Stimulated activated CD4-positive, alpha-beta T cell treated with anti-CD3 and anti-CD28 coated beads, Interleukin-12 subunit alpha, Interleukin-12 subunit beta, amount 100 ng/mL, for 48 hours (primary cell): ENCODE measurements at regions not wholly inside any gene's neighbourhood (a gene's known extent, or its start where the extent isn't known, plus 50 kb on each side); places are given as distances from the start of the nearest gene placed in this dataset.

Source experiments
- DNase-seq, 3 donors: peaks; one replicate each; pipeline ENCODE4 v3.0.0-alpha.2; 2020; ENCODE audit warnings: low read depth in 2 of 3, low spot score in 1 of 3

DNA sequence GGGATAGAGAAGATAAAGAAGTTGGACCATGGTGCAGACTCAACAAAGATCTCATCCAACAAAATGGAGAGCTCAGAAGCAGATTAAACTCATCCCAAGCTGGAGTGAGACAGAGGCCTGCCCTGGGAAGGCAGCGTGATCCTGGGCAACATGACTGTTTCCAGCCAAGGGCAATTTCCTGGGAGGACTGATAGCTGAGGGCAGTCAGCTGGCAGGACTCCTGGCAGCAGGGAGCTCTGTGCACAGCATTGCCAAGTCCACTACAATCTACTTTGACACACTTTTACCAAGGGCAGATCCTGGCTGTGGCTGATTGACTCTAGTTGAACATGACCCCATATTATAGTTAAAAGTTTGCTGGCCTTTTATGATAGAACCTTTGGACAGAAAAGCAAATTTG, 357.3 kb upstream of the RASGEF1B start:
- no peak for DNase-seq

DNA sequence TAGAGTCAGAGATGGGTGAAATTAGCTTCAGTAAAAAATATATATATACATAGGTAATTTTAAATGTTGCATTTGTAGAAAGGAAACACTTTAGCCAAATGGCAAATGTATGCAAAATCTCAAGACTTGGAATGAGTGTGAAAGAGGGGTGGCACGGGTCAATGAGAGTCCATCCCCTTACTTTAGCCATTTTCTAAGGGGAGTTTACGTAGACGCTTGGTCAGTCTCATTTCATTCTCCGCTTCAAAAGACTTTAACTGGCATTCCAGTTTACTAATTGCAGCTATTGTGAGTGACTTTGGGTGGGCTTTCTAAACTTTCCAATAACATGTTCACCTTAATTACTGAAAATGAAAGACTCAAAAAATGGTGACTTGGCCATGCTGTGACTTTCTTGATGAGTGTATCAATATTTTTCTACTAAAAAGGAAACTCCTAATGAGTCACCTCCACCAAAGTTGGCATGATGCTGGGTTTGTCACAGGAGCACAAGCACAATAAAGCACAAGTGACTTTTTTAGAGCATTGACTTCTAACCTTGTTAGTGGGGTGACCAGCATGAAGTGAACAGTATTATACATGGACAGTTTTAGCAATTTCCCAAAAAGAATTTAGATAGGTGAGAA, 356.0 kb upstream of the RASGEF1B start:
- peak in 2 of 3 donors; percentile 21 to 31 for DNase-seq

DNA sequence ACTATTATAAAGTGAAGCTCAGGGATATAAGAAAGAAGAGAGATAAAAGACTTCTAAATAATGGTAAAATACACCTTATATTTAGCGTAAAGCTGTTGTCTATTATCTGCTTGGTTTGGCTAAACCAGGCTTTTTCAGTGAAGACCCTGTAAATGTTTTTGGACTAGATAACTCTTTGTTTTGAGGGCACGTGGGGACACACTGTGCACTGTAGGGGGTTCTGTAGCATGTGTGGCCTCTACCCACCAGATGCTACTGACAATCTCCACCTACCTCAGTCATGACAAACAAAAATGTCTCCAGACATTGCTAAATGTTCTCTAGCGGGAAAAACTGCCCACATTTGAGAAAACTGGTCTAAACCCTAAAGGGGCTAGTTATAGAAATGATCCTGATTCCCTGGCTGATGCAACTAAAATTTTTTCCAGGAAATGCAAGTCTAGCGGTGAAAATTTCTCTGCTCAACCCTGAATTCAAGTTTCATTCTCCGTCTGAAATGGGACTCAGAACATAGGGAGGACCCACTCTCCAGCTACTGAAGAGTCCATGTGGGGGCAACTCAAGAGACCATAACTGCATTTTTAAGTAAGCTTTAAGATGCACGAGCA, 355.2 kb upstream of the RASGEF1B start:
- DNase-seq: no peak

DNA sequence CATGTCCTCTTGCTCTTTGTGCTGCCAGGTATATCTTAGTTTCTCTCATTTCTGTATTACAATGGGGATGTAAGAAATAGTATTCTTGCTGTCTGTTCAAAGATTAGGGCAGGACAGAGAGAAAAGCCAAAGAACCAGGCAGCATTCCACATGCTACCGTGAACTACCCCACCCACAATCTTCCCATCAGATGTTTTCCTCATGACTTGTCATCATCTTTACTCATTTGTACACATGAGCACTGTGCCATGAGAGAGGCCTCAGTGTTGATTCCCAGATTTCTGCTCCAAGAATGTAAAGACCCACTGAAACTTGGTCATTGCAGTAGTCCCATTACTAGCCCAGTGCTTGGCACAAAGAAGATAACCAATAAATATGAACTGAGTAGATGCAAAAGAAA, 354.6 kb upstream of the RASGEF1B start:
- no peak for DNase-seq

DNA sequence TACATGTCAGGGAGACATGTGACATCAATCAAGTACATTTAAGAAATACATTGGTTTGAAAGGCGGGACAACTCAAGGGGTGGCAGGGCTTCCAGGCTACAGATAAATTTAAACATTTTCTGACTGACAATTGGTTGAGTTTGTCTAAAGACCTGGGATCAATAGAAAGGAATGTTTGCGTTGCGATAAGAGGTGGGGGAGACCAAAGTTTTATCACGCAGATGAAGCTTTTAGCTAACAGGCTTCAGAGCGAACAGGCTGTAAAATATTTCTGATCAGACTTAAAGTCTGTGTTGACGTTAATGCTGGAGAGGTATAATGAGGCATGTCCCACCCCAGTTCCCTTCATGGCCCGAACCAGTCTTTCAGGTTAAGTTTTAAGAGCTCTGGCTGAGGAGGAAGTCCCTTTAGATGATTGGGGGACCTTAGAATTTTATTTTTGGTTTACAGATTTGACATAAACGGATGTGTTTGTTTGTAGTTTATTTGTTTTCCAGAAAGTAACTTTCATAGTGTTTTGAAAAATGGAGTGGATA, 346.7 kb upstream of the RASGEF1B start:
- no peak for DNase-seq

DNA sequence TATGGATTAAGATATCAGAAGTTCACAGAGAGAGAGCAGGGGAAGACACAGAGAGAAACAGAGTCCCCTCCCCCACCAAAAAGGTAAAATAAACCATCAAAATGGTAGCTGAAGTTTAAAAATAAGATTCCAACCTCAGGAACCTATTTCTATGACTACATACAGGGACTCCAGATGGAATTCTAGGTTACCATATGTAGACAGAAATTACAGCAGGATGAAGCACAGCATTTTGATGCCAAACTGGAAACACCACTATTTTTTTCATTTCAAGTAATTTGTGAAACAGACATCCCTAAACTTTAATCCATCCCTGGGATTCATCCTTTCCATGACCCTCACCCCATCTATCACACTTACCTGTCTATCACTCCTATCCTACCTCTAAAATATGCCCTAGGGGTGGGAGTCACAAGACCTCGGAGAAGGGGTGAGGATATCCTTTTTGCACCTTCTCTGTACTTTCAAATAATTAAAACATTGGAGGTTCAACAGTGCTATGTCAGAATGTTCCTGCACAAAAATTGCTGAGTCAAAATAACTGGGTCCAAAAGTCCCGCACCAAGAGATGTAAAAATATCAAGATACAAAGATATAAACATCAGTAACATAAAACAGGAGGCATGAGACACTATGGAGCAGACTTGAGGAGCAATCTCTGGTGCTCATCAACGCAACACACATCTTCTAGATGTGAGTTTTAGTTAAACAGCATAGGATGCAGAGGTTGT, 344.5 kb upstream of the RASGEF1B start:
- DNase-seq: no peak

DNA sequence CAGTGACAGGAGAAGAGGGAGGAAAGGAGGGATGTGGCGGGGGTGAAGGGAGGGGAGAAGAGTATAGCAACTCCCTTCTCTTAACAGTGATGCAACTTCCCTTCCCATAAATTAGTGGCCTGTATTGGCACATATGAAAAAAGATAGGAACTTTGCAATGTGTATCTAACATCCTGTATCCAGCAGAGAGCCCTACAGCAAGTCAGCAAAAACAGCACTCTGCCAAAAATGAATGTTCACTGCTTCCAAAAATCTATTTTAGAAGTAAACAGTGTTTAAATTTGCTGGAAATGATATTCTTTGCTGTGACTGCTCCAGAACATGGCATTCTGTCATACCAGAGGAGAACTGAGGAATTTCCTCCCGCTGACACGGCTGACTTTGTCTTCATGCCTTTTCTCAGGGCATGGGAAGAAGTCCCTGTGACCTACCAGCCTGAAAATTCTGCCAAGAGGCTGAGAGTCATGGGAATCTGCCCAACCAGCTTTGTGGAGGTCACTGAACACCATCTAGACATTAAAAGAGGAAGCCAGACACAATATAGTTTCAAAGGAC, 343.4 kb upstream of the RASGEF1B start:
- DNase-seq: no peak

DNA sequence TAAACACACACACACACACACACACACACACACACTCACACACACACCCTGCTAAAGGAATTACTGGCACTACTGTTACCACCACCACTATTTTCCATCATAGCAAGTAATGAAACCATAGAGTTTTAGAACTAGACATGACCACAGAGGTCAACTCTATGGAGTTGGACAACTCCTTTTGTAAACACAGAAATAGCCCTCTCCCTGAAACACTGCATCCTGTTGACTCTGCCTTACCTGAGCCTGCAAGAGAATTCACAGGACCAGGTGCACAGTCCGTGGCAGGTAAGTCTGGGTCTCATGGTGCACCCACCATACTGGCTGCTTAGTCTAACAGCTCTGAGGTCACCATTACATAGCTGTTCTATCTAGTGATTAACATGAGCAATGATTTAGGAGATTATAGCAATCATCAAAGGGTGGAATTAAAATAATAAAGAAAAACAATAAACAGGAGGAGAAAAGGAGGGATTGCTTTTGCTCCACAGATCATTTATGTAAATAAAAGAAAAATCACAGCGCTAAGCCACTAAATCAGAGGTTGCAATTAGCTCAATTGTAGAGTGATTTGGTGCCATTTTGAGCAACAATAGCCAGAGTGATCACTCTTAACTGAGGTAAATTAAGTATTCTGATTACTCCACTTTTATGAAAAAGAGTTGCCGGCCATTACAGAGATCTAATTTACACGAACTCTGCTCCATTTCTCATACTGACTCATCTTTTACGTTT, 340.0 kb upstream of the RASGEF1B start:
- DNase-seq: no peak

DNA sequence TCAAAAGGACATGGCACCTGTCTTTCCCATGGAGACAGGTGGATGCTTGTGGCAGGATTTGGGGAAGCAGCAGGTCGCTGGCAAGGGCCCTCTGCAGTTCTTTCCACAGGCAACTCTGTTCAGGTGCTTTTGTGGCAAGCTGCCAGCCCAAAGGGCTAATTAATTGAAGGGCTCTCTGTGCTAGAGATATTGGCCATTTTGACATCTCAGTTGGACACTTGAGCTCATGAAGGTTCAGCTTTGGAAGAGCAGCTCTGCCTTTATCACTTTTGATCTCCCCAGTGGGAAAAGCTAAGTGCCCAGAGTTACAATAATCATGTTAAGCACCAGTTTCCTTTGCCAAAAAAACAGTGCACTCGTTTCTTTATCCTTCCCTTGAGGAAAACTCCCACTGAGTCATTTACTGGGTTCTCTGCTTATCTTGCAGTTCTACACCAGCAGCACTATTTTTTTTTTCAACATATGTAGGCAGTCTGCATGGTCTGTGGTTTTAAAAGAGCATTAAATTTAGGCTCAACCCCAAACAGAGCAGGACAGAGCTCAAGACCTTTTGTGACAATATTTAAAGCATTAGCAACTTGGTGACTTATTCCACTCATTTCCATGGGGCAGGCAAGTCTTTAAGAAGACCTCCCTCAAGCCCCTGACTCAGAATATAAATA, 336.4 kb upstream of the RASGEF1B start:
- no peak for DNase-seq

DNA sequence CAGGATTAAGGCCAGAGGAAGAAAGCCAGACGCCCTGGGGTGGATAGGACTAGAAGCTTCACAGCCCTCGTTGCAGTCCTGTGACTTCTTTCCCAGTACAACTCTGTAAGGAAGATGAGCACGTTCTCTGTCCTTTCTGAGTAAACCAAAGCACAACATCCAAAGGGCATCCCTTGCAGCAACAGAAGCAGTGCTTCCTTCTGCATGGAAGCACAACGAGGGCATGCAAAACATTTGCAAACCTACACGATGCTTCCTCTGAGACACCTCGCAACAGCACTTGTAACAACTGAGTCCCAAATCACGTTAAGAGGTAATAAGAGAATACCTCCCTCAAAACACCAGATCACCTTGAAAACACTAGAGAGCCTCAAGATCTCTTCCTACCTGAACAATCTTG, 335.7 kb upstream of the RASGEF1B start:
- DNase-seq: no peak

DNA sequence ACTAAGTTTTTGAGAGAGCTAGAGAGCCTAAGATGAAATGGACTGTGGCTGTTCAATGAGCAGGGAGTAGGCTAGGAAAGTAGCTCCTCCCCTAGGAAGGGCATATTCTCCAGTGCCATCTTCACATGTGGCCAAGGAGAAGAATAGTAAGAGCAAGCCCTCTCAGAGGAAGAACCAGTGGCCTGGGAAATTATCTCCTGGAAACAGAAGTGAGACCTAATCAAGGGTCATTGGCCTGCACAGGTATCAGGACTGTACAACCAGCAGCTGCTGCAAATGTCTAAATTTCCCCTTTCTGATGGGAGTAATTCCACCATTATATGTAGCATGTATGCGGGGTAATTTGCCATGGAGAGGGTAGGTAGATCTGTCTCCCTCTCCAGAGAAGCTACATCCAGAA, 334.8 kb upstream of the RASGEF1B start:
- no peak for DNase-seq

DNA sequence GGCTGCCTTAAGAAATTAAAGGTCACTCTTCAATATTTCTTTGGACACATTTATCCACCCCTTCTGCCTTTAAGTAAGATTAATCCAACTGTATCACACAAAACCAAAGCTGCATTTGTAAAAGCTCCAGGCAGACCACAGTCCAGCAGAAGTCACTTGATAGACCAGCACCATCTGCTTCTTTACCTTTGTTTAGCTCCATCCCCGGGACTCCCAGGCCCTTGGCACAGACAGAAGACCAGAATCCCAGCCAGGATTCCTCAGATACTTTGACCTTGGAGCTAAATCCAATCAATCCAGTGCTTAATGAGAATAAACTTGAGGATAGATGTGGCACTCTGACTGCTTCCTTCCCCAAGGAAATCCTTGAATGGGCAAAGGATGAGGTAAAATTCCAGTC, 333.1 kb upstream of the RASGEF1B start:
- DNase-seq: no peak

DNA sequence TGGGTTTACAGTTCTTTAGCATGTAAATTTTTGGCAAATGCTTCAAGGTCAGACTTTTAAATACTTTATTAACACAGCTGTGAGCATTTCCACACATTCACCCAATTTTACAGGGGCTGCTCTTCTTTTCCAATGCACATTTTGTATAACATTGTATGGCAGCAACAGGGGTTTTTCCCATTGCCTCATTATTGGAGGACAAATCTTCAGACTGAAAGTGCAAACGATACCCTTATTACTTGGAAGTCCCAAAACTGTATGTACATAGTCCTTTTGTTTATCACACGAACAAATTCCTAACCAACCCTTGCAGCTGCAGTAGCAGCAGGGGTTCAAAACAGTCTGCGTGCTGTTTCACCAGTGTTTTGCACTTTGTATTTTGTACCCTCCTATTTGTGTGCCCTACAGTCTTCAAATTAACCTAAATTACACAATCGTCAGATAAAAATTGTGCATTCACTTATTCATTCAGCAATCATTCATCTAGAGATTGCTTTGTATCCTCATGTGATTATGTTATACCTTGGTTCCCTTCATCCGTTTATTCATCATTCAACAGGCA, 330.7 kb upstream of the RASGEF1B start:
- no peak for DNase-seq

DNA sequence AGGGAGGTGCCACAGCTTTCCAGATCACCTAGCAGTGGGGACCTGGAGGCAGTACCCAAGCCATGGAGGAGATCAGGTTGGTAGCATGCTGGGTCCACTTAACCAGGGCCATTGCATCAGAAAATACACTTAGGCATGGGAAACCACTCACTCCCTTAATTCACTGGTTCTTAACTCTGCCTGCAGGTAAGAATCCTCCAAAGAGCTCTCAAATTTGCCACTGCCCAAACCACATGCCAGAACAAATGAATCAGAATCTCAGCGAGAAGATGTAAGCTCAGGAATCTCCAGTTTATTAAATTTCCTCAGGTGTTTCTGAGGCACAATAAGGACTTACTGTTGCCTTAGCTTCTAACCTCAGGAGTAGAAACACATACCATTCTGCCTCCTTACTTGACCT, 327.7 kb upstream of the RASGEF1B start:
- DNase-seq: no peak

DNA sequence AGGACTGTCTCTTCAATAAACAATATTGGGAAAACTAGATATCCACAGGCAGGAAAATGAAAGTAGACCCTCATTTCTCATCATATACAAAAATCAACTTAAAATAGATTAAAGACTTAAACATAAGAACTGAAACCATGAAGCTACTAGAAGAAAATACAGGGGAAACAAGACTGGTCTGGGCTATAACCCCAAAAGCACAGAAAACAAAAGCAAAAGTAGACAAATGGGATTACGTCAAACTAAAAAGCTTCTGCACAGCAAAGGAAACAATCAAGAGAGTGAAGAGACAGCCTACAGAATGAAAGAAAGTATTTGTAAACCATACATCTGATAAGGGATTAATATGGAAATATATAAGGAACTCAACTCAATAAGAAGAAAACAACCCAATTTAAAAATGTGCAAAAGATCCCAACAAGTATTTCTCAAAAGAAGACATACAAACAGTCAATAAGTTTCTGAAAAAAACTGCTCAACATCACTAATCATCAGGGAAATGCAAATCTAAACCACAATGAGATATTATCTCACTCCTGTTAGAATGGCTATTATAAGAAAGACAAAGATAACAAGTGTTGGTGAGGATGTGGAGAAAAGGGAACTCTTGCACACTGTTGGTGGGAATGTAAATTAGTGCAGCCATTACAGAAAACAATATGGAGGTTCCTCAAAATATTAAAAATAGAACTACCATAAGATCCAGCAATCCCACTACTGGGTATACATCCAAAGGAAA, 325.3 kb upstream of the RASGEF1B start:
- no peak for DNase-seq

DNA sequence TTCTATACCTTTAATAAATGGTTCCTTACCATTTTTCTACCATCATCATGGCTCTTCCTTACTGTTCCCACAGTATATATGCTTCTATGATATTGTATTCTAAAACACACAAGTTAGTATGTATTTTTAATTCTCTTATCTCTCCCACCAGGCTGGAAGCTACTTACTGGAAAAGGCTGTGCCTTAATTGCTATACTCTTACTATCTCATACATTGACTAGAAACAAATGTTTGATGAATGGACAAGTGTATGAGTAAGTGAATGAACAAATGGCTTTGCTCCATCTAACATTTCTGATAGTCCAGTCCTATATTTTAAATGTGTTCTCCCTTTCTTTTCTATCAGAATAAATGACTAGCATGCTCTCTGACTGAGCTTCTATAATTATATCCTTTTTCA, 320.8 kb upstream of the RASGEF1B start:
- DNase-seq: no peak

DNA sequence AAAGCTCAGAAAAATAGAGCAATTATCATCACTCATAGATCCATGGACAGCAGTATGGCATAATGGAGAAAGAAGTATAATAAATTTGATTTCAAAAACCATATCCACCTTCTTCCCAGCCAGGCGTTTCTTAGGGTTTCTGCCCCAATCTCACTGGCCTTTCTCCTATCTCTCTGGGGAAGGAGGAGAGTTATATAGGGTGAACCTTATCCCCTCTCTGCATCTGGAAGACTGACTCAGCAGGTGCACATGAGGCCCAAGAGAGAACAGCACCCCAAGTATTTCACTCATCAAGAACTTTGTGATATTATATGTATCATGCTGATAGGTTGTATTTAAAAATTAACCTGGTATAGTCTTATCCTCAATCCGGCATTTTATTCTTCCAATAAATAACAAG, 318.8 kb upstream of the RASGEF1B start:
- no peak for DNase-seq

DNA sequence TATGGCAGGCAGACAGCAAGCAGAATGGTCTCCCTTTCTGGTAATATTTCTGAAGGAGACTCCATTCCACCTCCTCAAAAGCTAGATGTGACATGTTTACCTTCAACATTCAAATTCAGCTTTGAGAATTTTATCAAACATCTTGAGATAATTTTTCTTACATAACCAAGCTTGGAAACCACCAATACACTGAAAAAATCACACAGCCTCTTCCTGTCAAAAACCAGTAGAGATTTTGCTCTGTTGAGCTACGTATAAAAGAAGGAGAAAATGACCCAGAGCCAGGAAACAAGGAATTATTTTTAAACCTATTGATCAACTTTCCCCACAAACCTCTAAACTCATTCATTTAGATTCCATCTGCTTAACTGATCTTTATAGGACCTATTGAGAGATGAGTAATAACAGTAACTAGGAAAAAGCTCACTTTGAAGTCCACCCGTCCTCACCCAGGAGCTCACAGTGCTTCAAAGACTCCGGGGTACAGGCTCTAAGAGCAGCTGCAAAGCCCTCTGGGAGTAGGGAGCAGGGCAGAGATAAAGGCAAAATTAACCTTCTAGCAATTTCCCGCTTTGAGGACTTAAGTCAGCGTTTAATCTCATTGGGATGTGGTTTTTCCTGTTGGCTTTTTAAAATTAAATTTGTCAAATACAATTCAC, 318.2 kb upstream of the RASGEF1B start:
- DNase-seq: no peak

DNA sequence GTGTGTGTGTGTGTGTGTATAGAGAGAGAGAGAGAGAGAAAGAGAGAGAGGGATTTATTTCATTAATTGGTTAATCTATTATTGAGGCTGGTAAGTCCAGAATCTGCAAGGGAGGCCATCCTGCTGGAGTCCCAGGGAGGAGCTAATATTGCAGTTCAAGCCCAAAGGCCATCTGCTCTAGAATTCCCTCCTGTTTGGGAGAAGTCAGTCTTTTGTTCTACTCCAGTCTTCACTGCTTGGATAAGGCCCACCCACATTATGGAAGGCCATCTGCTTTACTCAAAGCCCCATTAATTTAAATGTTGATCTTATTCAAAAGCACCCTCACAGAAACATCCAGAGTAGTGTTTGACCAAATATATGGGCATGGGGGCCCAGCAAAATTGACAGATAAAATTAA, 317.5 kb upstream of the RASGEF1B start:
- DNase-seq: no peak
